ENCODE measurements at regions not wholly inside any gene's neighbourhood (a gene's known extent, or its start where the extent isn't known, plus 50 kb on each side); places are given as distances from the start of the nearest gene placed in this dataset.

DNA sequence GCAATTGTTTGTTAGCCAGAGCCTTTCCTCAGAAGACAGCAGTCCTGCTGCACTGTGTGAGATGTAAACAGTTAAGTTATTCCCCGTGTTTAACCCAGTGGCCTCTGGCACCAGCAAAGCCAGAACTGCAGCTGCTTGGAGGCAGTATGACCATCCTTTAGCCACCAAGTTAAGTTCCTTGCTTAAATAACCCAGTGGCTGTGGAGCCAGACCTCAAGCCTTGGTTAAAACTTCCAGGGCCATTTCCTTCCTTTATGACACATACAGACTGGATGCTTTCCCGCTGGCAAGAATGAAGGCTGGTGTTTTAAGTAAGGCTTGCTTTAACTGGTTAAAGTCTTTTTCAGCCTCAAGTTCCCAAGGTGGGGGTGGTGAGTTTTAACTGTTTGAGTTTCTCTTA, 379.8 kb downstream of the DCAF12L2 start:
- TF ChIP-seq POU2F2 (IDR thresholded peaks at IDR 0.05; ENCODE audit: low read depth, low read length) (no peak), PAX5 (IDR thresholded peaks at IDR 0.05; ENCODE audit: insufficient read depth, low read length, severe bottlenecking) (no peak), POLR2AphosphoS5 (IDR thresholded peaks at IDR 0.05; ENCODE audit: low read depth, low read length) (no peak), POLR2A (IDR thresholded peaks at IDR 0.05; ENCODE audit: low read depth, low read length) (no peak), SPI1 (IDR thresholded peaks at IDR 0.05; ENCODE audit: low read depth, low read length) (no peak), TAF1 (IDR thresholded peaks at IDR 0.05; ENCODE audit: low read depth, low read length) (no peak)
- DNase-seq (ENCODE audit: insufficient read length, low spot score) (no peak), FAIRE-seq (no peak)

DNA sequence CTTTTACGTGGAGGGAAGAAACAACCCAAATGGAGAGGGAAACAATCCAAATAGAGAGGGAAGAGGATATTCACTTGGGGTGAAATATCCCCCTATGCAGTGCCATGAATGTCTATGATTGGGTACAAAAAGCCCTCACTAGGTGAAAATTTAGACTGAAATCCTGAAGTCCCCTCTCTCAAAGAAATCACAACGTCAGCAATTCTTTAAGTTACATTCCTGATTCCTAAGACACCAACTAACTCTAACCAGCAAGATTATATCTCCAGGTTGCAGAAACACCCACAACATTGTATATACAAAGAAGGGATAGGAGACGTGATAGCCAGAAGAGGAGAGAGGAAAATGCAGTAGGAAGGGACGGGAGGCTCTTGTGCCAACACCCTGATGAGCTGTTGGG, 374.3 kb downstream of the DCAF12L2 start:
- FAIRE-seq (no peak), DNase-seq (ENCODE audit: insufficient read length, low spot score) (no peak)
- TF ChIP-seq TAF1 (IDR thresholded peaks at IDR 0.05; ENCODE audit: low read depth, low read length), result no peak
- TF ChIP-seq SPI1 (IDR thresholded peaks at IDR 0.05; ENCODE audit: low read depth, low read length), result no peak
- TF ChIP-seq PAX5 (IDR thresholded peaks at IDR 0.05; ENCODE audit: insufficient read depth, low read length, severe bottlenecking), result no peak
- no peak for TF ChIP-seq POLR2AphosphoS5 (IDR thresholded peaks at IDR 0.05; ENCODE audit: low read depth, low read length)
- TF ChIP-seq POLR2A (IDR thresholded peaks at IDR 0.05; ENCODE audit: low read depth, low read length), result no peak
- no peak for TF ChIP-seq POU2F2 (IDR thresholded peaks at IDR 0.05; ENCODE audit: low read depth, low read length)

DNA sequence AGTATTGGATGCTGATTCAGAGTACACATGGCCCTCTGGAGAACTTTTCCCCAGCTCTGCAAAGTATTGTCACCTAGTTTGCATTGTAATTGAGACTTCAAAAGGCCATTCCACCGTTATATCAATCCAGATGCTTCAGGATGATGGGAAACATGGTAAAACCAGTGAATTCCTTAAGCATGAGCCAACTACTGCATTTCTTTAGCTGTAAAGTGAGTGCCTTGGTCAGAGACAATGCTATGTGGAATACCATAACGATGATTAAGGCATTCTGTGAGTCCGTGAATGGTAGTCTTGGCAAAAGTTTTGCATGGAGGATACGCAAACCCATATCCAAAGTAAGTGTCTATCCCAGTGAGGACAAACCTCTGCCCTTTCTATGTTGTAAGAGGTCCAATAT, 355.2 kb downstream of the DCAF12L2 start:
- FAIRE-seq (no peak), DNase-seq (ENCODE audit: insufficient read length, low spot score) (no peak)
- TF ChIP-seq POLR2AphosphoS5 (IDR thresholded peaks at IDR 0.05; ENCODE audit: low read depth, low read length), result no peak
- TF ChIP-seq TAF1 (IDR thresholded peaks at IDR 0.05; ENCODE audit: low read depth, low read length), result no peak
- TF ChIP-seq PAX5 (IDR thresholded peaks at IDR 0.05; ENCODE audit: insufficient read depth, low read length, severe bottlenecking), result no peak
- no peak for TF ChIP-seq POU2F2 (IDR thresholded peaks at IDR 0.05; ENCODE audit: low read depth, low read length)

DNA sequence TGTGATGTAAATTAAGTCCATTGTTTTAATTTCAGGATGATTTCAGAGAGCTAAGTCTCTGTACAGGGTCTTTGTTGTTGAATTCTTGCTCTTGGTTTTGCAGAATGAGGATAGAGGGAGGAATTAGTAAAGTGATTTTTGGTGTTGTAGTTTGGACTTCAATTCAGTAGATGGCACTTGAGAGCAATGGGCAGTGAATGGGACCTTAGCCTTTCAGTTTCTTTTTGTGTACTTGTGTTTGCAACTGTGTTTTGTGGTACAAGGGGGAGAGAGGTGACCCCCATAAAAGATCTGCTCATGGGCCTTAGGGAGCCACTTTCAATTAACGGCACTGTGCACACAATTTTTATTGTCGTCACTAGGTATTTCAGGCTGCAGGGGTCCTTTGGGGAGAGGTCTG, 340.0 kb downstream of the DCAF12L2 start:
- no peak for FAIRE-seq
- TF ChIP-seq POLR2AphosphoS5 (IDR thresholded peaks at IDR 0.05; ENCODE audit: low read depth, low read length) (no peak), SPI1 (IDR thresholded peaks at IDR 0.05; ENCODE audit: low read depth, low read length) (no peak), POLR2A (IDR thresholded peaks at IDR 0.05; ENCODE audit: low read depth, low read length) (no peak), TAF1 (IDR thresholded peaks at IDR 0.05; ENCODE audit: low read depth, low read length) (no peak), PAX5 (IDR thresholded peaks at IDR 0.05; ENCODE audit: insufficient read depth, low read length, severe bottlenecking) (no peak), POU2F2 (IDR thresholded peaks at IDR 0.05; ENCODE audit: low read depth, low read length) (no peak)

DNA sequence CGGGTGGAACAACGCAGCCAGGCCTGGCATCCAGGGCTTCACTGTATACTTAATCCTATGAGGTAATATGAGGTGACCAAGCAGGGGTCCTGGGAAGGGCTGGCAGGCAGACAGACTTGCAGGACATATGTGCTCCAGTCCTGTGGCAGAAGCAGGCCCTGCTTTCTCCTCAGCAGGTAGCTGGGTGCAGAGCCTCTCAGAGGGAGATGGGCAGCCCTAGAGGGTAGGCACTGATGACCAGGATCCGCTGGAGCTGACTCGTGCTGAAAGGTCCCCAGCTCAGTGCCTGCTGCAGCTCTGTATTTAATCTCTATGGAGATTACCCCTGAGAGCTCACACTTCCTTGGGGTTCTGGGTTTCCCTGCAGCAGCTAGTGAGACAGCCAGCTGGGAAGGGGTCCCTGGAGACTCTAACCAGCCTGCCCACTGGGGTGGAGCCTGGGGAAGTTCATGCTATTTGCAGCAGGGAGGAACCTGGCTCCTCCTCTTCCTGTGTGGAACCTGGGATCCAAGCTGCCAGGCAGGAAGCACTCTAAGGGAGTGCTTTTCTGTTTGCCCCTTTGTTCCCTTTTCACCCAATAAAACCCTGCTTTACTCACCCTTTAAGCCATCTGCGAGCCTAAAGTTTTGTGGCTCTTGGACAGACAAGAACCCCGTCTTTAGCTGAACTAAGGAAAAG, 339.2 kb downstream of the DCAF12L2 start:
- no peak for DNase-seq (ENCODE audit: insufficient read length, low spot score)
- FAIRE-seq, result no peak

More for the DNA sequence above, 340.0 kb downstream of the DCAF12L2 start:
- DNase-seq (ENCODE audit: insufficient read length, low spot score), result no peak

DNA sequence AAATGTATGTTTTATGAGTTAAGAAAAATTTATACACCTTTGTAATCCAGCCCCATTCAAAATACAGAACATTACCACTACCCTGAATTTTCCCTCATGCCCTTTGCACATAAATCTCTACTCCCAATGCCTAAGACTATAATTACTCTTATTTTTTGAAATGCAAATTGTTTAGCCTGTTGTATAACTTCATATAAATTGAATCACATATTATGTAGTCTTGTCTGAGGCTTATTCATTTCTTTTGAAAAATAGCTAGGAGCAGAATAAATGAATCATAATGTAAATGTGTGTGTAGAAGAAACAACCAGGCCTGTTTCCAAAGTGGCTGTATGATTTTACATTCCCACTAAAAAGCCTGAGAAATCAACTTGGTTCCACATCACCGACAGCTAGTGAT, 319.8 kb downstream of the DCAF12L2 start:
- TF ChIP-seq POLR2A (IDR thresholded peaks at IDR 0.05; ENCODE audit: low read depth, low read length) (no peak), SPI1 (IDR thresholded peaks at IDR 0.05; ENCODE audit: low read depth, low read length) (no peak), TAF1 (IDR thresholded peaks at IDR 0.05; ENCODE audit: low read depth, low read length) (no peak), POLR2AphosphoS5 (IDR thresholded peaks at IDR 0.05; ENCODE audit: low read depth, low read length) (no peak), PAX5 (IDR thresholded peaks at IDR 0.05; ENCODE audit: insufficient read depth, low read length, severe bottlenecking) (no peak), POU2F2 (IDR thresholded peaks at IDR 0.05; ENCODE audit: low read depth, low read length) (no peak)
- no peak for FAIRE-seq
- DNase-seq (ENCODE audit: insufficient read length, low spot score), result no peak

More for the DNA sequence above, 339.2 kb downstream of the DCAF12L2 start:
- TF ChIP-seq POLR2A (IDR thresholded peaks at IDR 0.05; ENCODE audit: low read depth, low read length) (no peak), POU2F2 (IDR thresholded peaks at IDR 0.05; ENCODE audit: low read depth, low read length) (no peak), SPI1 (IDR thresholded peaks at IDR 0.05; ENCODE audit: low read depth, low read length) (no peak), POLR2AphosphoS5 (IDR thresholded peaks at IDR 0.05; ENCODE audit: low read depth, low read length) (no peak), PAX5 (IDR thresholded peaks at IDR 0.05; ENCODE audit: insufficient read depth, low read length, severe bottlenecking) (no peak), TAF1 (IDR thresholded peaks at IDR 0.05; ENCODE audit: low read depth, low read length) (no peak)

DNA sequence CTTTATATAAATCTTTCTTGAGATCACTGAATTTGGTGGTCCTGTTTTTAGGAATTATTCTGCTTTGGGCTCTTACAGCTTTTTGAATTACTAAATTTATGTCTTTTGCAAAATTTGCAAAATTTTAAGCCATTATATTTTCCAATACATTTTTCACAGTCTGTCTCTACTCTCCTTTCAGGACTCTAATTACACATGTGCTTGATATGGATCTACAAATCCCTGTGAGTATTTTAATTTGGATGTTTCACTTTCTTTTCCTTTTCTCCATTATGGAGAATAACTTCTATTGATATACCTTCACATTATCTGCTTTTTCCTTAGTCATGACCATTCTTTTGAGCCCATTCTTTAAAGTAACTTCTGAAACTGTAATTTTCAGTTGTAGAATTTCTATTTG, 315.4 kb downstream of the DCAF12L2 start:
- DNase-seq (ENCODE audit: insufficient read length, low spot score) (no peak), FAIRE-seq (no peak)
- TF ChIP-seq TAF1 (IDR thresholded peaks at IDR 0.05; ENCODE audit: low read depth, low read length) (no peak), POLR2AphosphoS5 (IDR thresholded peaks at IDR 0.05; ENCODE audit: low read depth, low read length) (no peak), POU2F2 (IDR thresholded peaks at IDR 0.05; ENCODE audit: low read depth, low read length) (no peak), SPI1 (IDR thresholded peaks at IDR 0.05; ENCODE audit: low read depth, low read length) (no peak), PAX5 (IDR thresholded peaks at IDR 0.05; ENCODE audit: insufficient read depth, low read length, severe bottlenecking) (no peak), POLR2A (IDR thresholded peaks at IDR 0.05; ENCODE audit: low read depth, low read length) (no peak)

DNA sequence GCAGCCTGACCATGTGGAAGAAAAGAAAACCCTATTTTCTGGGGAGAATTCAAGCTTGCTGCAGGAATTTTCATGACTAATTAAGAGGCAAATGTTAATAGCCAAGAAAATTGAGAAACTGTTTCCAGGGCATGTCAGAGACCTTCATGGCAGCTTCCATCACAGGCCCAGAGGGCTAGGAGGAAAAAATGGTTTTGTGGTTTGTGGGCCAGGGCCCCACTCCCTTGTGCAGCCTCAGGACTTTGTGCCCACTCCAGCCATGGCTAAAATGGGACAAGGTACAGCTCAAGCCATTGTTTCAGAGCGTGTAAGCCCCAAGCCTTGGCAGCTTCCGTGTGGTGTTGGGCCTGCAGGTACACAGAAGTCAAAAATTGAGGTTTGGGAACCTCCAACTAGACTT, 282.9 kb downstream of the DCAF12L2 start:
- FAIRE-seq (no peak), DNase-seq (ENCODE audit: insufficient read length, low spot score) (no peak)
- TF ChIP-seq TAF1 (IDR thresholded peaks at IDR 0.05; ENCODE audit: low read depth, low read length) (no peak), POU2F2 (IDR thresholded peaks at IDR 0.05; ENCODE audit: low read depth, low read length) (no peak), PAX5 (IDR thresholded peaks at IDR 0.05; ENCODE audit: insufficient read depth, low read length, severe bottlenecking) (no peak), POLR2AphosphoS5 (IDR thresholded peaks at IDR 0.05; ENCODE audit: low read depth, low read length) (no peak), SPI1 (IDR thresholded peaks at IDR 0.05; ENCODE audit: low read depth, low read length) (no peak), POLR2A (IDR thresholded peaks at IDR 0.05; ENCODE audit: low read depth, low read length) (no peak)

DNA sequence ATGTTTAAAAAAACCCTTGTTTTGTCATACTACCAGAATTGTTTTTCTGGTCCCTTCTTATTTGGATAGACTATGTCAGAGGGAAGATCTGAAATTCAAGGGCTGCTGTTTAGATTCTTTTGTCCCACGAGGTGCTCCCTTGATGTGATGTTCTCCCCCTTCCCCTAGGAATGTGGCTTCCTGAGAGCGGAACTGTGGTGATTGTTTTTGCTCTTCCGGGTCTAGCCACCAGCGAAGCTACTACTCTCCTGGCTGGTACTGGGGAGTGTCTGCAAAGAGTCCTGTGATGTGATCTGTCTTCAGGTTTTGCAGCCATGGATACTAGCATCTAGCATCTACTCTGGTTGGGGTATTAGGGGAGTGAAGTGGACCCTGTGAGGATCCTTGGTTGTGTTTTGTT, 271.1 kb downstream of the DCAF12L2 start:
- no peak for DNase-seq (ENCODE audit: insufficient read length, low spot score)
- no peak for TF ChIP-seq POLR2AphosphoS5 (IDR thresholded peaks at IDR 0.05; ENCODE audit: low read depth, low read length)
- TF ChIP-seq SPI1 (IDR thresholded peaks at IDR 0.05; ENCODE audit: low read depth, low read length), result no peak
- no peak for TF ChIP-seq TAF1 (IDR thresholded peaks at IDR 0.05; ENCODE audit: low read depth, low read length)
- TF ChIP-seq POU2F2 (IDR thresholded peaks at IDR 0.05; ENCODE audit: low read depth, low read length), result no peak
- no peak for TF ChIP-seq POLR2A (IDR thresholded peaks at IDR 0.05; ENCODE audit: low read depth, low read length)
- no peak for TF ChIP-seq PAX5 (IDR thresholded peaks at IDR 0.05; ENCODE audit: insufficient read depth, low read length, severe bottlenecking)
- no peak for FAIRE-seq
